GM12878 (cell line): ENCODE measurements at regions not wholly inside any gene's neighbourhood (a gene's known extent, or its start where the extent isn't known, plus 50 kb on each side); places are given as distances from the start of the nearest gene placed in this dataset.

Experiments used
- ATAC-seq: fragments of 200-7000 bp; cut with Tn5 transposase; 3 replicates; pipeline ENCODE4 v1.9.1; 2020; ENCODE audit warnings: mild to moderate bottlenecking, moderate library complexity
- BruUV-seq: library from RNA; stranded (reverse); fragments of 400-500 nt; replicated peaks from 2 replicates; lab custom pipeline; 2021; lab: Mats Ljungman, UMichigan
- CTCF ChIA-PET: fragments of 300-600 bp; sonication (Branson Sonifier 250); formaldehyde crosslinking; extraction: SDS; loops from one replicate; lab custom pipeline; 2021; ENCODE audit warnings: inconsistent platforms; lab: Yijun Ruan, JAX
- POLR2A ChIA-PET: fragments of 350-600 bp; formaldehyde crosslinking; extraction: SDS; loops from one replicate; lab custom pipeline; 2021; ENCODE audit warnings: inconsistent platforms; lab: Charles Lee
- RAD21 ChIA-PET: fragments of 300-600 bp; sonication (Branson Sonifier 250); formaldehyde crosslinking; loops from one replicate; lab custom pipeline; 2023; ENCODE audit warnings: antibody characterized with exemption; ENCODE audit not compliant: unreplicated experiment; lab: Charles Lee
- SMC1A ChIA-PET: fragments of 300-600 bp; sonication (Branson Sonifier 250); formaldehyde crosslinking; loops from one replicate; lab custom pipeline; 2023; ENCODE audit not compliant: unreplicated experiment, uncharacterized antibody; lab: Charles Lee
- DNase-seq: peaks from one replicate; pipeline ENCODE4 v3.0.0-alpha.2; 2011; ENCODE audit warnings: low read depth, low spot score
- FAIRE-seq: peaks from 3 replicates; lab custom pipeline; 2011; peaks lifted over from hg19 to GRCh38; lab: Jason Lieb, UNC
- H2AFZ ChIP-seq: 2 replicates; pipeline ENCODE4 v1.6.0; 2011; ENCODE audit warnings: low read depth, low read length, control low read depth; ENCODE audit not compliant: control insufficient read depth
- H3K27ac ChIP-seq: 2 replicates; pipeline ENCODE4 v1.5.1; 2011; ENCODE audit warnings: control low read depth; ENCODE audit not compliant: control insufficient read depth, insufficient read depth
- H3K27me3 ChIP-seq, 2 experiments: replicated peaks in 1 of 2; 2 replicates each; pipeline versions ENCODE4 v1.6.0 to v1.6.1; 2011; ENCODE audit warnings: low read length in 1 of 2; ENCODE audit not compliant: control insufficient read depth in 2 of 2, insufficient read depth in 2 of 2
- H3K36me3 ChIP-seq, 2 experiments: 2 replicates each; pipeline ENCODE4 v1.5.1; 2011; ENCODE audit warnings: low read length in 1 of 2; ENCODE audit not compliant: control insufficient read depth in 2 of 2, insufficient read depth in 2 of 2
- H3K4me1 ChIP-seq: 2 replicates; pipeline ENCODE4 v1.6.1; 2011; ENCODE audit warnings: mild to moderate bottlenecking, low read length, moderate library complexity, mixed read lengths; ENCODE audit not compliant: control insufficient read depth, insufficient read depth
- H3K4me2 ChIP-seq: 2 replicates; pipeline ENCODE4 v1.6.0; 2011; ENCODE audit warnings: control low read depth; ENCODE audit not compliant: control insufficient read depth, insufficient read depth
- H3K4me3 ChIP-seq: fragments of 200-600 bp; sonication (generic); 2 replicates; pipeline ENCODE4 v1.5.1; 2016
- H3K79me2 ChIP-seq: 2 replicates; pipeline ENCODE4 v1.6.0; 2011; ENCODE audit warnings: low read length; ENCODE audit not compliant: control insufficient read depth, insufficient read depth
- H3K9ac ChIP-seq: 2 replicates; pipeline ENCODE4 v1.8.0; 2011; ENCODE audit warnings: low read length, control low read depth, mixed read lengths; ENCODE audit not compliant: control insufficient read depth, insufficient read depth
- H3K9me3 ChIP-seq: replicated peaks from 3 replicates; pipeline ENCODE4 v1.5.1; 2011; ENCODE audit warnings: mild to moderate bottlenecking, low read length; ENCODE audit not compliant: control insufficient read depth, insufficient read depth
- H4K20me1 ChIP-seq: 2 replicates; pipeline ENCODE4 v1.6.0; 2011; ENCODE audit not compliant: control insufficient read depth, insufficient read depth
- MXI1 ChIP-seq: fragments of 150-350 bp; IDR thresholded peaks from 2 replicates; pipeline ENCODE4 v1.6.1; 2011; ENCODE audit warnings: low read depth, mild to moderate bottlenecking, inconsistent platforms, low read length, improper control_type of control experiment
- SUZ12 ChIP-seq: fragments of 200-600 bp; sonication (generic); IDR thresholded peaks from one replicate; pipeline ENCODE4 v1.6.1; 2018; ENCODE audit warnings: antibody characterized with exemption, mild to moderate bottlenecking; ENCODE audit not compliant: unreplicated experiment
- ZNF207 ChIP-seq: fragments of 450-650 bp; IDR thresholded peaks from 2 replicates; pipeline ENCODE4 v1.6.1; 2014; ENCODE audit warnings: antibody characterized with exemption, mild to moderate bottlenecking, borderline replicate concordance
- WGBS: methylation state at CpG from one replicate; pipeline ENCODE4 v1.1.6; 2016; ENCODE audit warnings: low lambda C conversion rate; ENCODE audit not compliant: insufficient replicate concordance, insufficient coverage; ENCODE audit errors: missing lambda C conversion rate; 5-methylcytosine and 5-hydroxymethylcytosine counted together
- in situ Hi-C: fragments of 300-500 bp; cut with MboI; formaldehyde crosslinking; loops from 9 replicates; pipeline ENCODE4 v1.14.3; 2018; ENCODE audit warnings: mixed read lengths
- intact Hi-C: fragments of 100-400 bp; cut with micrococcal nuclease; formaldehyde crosslinking; loops from one replicate; pipeline ENCODE4 v1.14.2; 2022; ENCODE audit not compliant: unreplicated experiment
- TF ChIP-seq, protein P1 (sequence below): fragments of 450-650 bp; IDR thresholded peaks from 2 replicates; pipeline ENCODE4 v1.6.1; 2017; ENCODE audit warnings: mild to moderate bottlenecking, moderate library complexity

DNA sequence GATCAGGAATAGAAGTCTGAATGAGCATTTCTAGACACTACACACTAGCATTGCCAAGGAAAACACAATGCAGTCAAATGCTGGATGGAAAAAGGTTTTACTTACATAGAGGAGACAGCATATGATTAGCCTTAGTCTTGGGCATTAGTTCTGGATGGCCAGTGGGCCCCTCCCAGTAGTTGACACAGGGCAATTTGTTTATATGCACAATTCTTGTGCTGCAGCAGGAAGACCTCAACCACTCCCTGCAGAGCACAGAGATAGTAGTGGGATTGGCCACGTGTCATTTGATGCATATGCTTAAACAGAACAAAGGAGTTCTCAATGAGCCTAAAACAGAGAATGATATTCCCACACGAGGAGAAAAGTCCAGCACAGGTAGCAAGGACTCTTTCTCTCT, 1496.2 kb upstream of the CDH6 start (continued):
- TF ChIP-seq MXI1, result no peak

DNA sequence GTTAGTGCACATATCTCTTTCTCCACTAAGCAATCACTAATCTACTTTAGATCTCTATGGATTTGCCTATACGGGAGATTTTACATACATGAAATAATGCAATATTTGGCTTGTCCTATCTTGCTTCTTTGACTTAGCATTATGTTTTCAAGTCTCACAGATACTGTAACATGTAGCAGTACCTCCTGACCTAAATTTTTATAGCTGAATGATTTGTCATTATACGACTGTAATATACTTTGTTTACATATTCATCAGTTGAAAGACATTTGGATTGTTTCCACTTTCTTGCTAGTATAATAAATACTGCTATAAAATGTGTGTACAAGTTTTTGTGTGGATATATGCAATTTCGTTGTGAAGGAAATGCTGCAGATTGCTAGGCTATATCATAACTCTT, 1520.8 kb upstream of the CDH6 start:
- in situ Hi-C loops, result no loop called here
- Histone ChIP-seq H4K20me1 (no peaks in the 10 kb centered on the region), H2AFZ (no peak overlapping the region), H3K9ac (no peak overlapping the region), H3K4me2 (no peak overlapping the region), H3K9me3 (no peaks in the 10 kb centered on the region), H3K4me3 (no peak overlapping the region), H3K4me1 (no peaks in the 10 kb centered on the region), H3K36me3 (no peaks in the 10 kb centered on the region), H3K79me2 (no peaks in the 10 kb centered on the region), H3K27me3 (no peaks in the 10 kb centered on the region), H3K27ac (no peak overlapping the region)
- TF ChIP-seq ZNF207, result no peak
- no peak for TF ChIP-seq SUZ12
- TF ChIP-seq, protein P1, sequence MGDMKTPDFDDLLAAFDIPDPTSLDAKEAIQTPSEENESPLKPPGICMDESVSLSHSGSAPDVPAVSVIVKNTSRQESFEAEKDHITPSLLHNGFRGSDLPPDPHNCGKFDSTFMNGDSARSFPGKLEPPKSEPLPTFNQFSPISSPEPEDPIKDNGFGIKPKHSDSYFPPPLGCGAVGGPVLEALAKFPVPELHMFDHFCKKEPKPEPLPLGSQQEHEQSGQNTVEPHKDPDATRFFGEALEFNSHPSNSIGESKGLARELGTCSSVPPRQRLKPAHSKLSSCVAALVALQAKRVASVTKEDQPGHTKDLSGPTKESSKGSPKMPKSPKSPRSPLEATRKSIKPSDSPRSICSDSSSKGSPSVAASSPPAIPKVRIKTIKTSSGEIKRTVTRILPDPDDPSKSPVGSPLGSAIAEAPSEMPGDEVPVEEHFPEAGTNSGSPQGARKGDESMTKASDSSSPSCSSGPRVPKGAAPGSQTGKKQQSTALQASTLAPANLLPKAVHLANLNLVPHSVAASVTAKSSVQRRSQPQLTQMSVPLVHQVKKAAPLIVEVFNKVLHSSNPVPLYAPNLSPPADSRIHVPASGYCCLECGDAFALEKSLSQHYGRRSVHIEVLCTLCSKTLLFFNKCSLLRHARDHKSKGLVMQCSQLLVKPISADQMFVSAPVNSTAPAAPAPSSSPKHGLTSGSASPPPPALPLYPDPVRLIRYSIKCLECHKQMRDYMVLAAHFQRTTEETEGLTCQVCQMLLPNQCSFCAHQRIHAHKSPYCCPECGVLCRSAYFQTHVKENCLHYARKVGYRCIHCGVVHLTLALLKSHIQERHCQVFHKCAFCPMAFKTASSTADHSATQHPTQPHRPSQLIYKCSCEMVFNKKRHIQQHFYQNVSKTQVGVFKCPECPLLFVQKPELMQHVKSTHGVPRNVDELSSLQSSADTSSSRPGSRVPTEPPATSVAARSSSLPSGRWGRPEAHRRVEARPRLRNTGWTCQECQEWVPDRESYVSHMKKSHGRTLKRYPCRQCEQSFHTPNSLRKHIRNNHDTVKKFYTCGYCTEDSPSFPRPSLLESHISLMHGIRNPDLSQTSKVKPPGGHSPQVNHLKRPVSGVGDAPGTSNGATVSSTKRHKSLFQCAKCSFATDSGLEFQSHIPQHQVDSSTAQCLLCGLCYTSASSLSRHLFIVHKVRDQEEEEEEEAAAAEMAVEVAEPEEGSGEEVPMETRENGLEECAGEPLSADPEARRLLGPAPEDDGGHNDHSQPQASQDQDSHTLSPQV, result no peak
- ChIA-PET CTCF (no interaction called here), SMC1A (no interaction called here), POLR2A (interaction anchor here (0.7 kb wide), 1 partner anchor 298 kb away, joined by 3 read pairs; no protein-coding TSS in a partner anchor), RAD21 (no interaction called here)
- FAIRE-seq (no peak), ATAC-seq (no peak), DNase-seq (no peak)
- no TSS peak for BruUV-seq
- intact Hi-C loops, result no loop called here
- 26% methylated on average over 3 of the region's 3 CpGs for WGBS
